ENCODE measurements at regions not wholly inside any gene's neighbourhood (a gene's known extent, or its start where the extent isn't known, plus 50 kb on each side); places are given as distances from the start of the nearest gene placed in this dataset.

GRCh38 chr22:34108168-34108567, 187.9 kb upstream of the LARGE1 start:
- no peak for TF ChIP-seq CTCF (optimal IDR thresholded peaks at IDR 0.05 in 1 of 3, IDR thresholded peaks at IDR 0.05 in 1 of 3, conservative IDR thresholded peaks at IDR 0.05 in 1 of 3; ENCODE audit: extremely low read depth in 1 of 3, insufficient read depth in 2 of 3, low read length in 3 of 3)
- TF ChIP-seq EZH2 (IDR thresholded peaks at IDR 0.05; ENCODE audit: low read length) = no peak
- dilution Hi-C loops (cut with MboI; ENCODE audit: extremely low pct_ligation_motif_present, low sequenced_read_pairs) = no loop called here
- no peak for FAIRE-seq

GRCh38 chr22:34111210-34111824, 191.0 kb upstream of the LARGE1 start:
- no peak for TF ChIP-seq EZH2 (IDR thresholded peaks at IDR 0.05; ENCODE audit: low read length)
- peak; percentile 72 to 78 (median 77) for TF ChIP-seq CTCF (optimal IDR thresholded peaks at IDR 0.05 in 1 of 3, IDR thresholded peaks at IDR 0.05 in 1 of 3, conservative IDR thresholded peaks at IDR 0.05 in 1 of 3; ENCODE audit: extremely low read depth in 1 of 3, insufficient read depth in 2 of 3, low read length in 3 of 3)

More at GRCh38 chr22:34108168-34108567, 187.9 kb upstream of the LARGE1 start:
- H4K20me1 ChIP-seq (ENCODE audit: control insufficient read depth, extremely low read depth, insufficient read depth, low read length) = no peaks in the 10 kb centered on the region
- H3K9me1 ChIP-seq (ENCODE audit: control insufficient read depth, extremely low read depth, insufficient read depth, low read length) = no peaks in the 10 kb centered on the region
- H3K4me3 ChIP-seq (ENCODE audit: control insufficient read depth in 2 of 3, extremely low read depth in 1 of 3, insufficient read depth in 2 of 3, low read depth in 1 of 3, low read length in 3 of 3) = no peak overlapping the region
- H3K79me2 ChIP-seq (ENCODE audit: control insufficient read depth, insufficient read depth, low read length) = no peaks in the 10 kb centered on the region
- H3K4me2 ChIP-seq (ENCODE audit: control insufficient read depth, extremely low read depth, insufficient read depth, low read depth, low read length) = no peak overlapping the region
- H3K4me1 ChIP-seq (ENCODE audit: control insufficient read depth, extremely low read depth, insufficient read depth, low read length) = no peaks in the 10 kb centered on the region
- H3K36me3 ChIP-seq (ENCODE audit: control insufficient read depth in 2 of 2, extremely low read depth in 1 of 2, insufficient read depth in 2 of 2, low read length in 2 of 2) = no peaks in the 10 kb centered on the region
- no peak overlapping the region for H3K27ac ChIP-seq (ENCODE audit: control insufficient read depth, insufficient read depth, low read length)
- H3K9ac ChIP-seq (ENCODE audit: control insufficient read depth, extremely low read depth, insufficient read depth, low read length) = no peak overlapping the region
- H2AFZ ChIP-seq (ENCODE audit: control insufficient read depth, low read length) = no peak overlapping the region
- H3K27me3 ChIP-seq (ENCODE audit: control insufficient read depth, extremely low read depth, insufficient read depth, low read length) = no peaks in the 10 kb centered on the region
- no peaks in the 10 kb centered on the region for H3K9me3 ChIP-seq (ENCODE audit: control insufficient read depth, low read depth, low read length)
- no peak for DNase-seq (ENCODE audit: low read depth, low spot score)

More at GRCh38 chr22:34111210-34111824, 191.0 kb upstream of the LARGE1 start:
- Histone ChIP-seq H3K4me3 (ENCODE audit: control insufficient read depth in 2 of 3, extremely low read depth in 1 of 3, insufficient read depth in 2 of 3, low read depth in 1 of 3, low read length in 3 of 3) (no peak overlapping the region), H3K9ac (ENCODE audit: control insufficient read depth, extremely low read depth, insufficient read depth, low read length) (no peak overlapping the region), H3K36me3 (ENCODE audit: control insufficient read depth in 2 of 2, extremely low read depth in 1 of 2, insufficient read depth in 2 of 2, low read length in 2 of 2) (no peaks in the 10 kb centered on the region), H3K27ac (ENCODE audit: control insufficient read depth, insufficient read depth, low read length) (no peak overlapping the region), H2AFZ (ENCODE audit: control insufficient read depth, low read length) (no peak overlapping the region), H3K79me2 (ENCODE audit: control insufficient read depth, insufficient read depth, low read length) (no peaks in the 10 kb centered on the region), H3K27me3 (ENCODE audit: control insufficient read depth, extremely low read depth, insufficient read depth, low read length) (no peaks in the 10 kb centered on the region), H3K9me3 (ENCODE audit: control insufficient read depth, low read depth, low read length) (no peaks in the 10 kb centered on the region), H3K4me2 (ENCODE audit: control insufficient read depth, extremely low read depth, insufficient read depth, low read depth, low read length) (no peak overlapping the region), H3K4me1 (ENCODE audit: control insufficient read depth, extremely low read depth, insufficient read depth, low read length) (no peaks in the 10 kb centered on the region), H3K9me1 (ENCODE audit: control insufficient read depth, extremely low read depth, insufficient read depth, low read length) (no peaks in the 10 kb centered on the region), H4K20me1 (ENCODE audit: control insufficient read depth, extremely low read depth, insufficient read depth, low read length) (no peaks in the 10 kb centered on the region)
- dilution Hi-C loops (cut with MboI; ENCODE audit: extremely low pct_ligation_motif_present, low sequenced_read_pairs) = no loop called here
- no peak for DNase-seq (ENCODE audit: low read depth, low spot score)
- peak; percentile 52 for FAIRE-seq

All from keratinocyte (primary cell).